EL (cell line): ENCODE measurements at regions not wholly inside any gene's neighbourhood (a gene's known extent, or its start where the extent isn't known, plus 50 kb on each side); places are given as distances from the start of the nearest gene placed in this dataset.
A peak's percentile ranks its signal among the peaks of the same experiment; 100 is the strongest.
"Not testable (repeated sequence)": the region's sequence is repeated elsewhere in the genome, so short reads cannot be mapped to it uniquely, and the experiment has no call there.

Source experiments
- DNase-seq: peaks from one replicate; pipeline ENCODE4 v3.0.0-alpha.2; 2016

GRCh38 chr1:118291661-118292060, 106.6 kb upstream of the SPAG17 start:
- no peak for DNase-seq

- DNase-seq = no peak
Measured at GRCh38 chr1:118290571-118290970, 105.5 kb upstream of the SPAG17 start.

DNA sequence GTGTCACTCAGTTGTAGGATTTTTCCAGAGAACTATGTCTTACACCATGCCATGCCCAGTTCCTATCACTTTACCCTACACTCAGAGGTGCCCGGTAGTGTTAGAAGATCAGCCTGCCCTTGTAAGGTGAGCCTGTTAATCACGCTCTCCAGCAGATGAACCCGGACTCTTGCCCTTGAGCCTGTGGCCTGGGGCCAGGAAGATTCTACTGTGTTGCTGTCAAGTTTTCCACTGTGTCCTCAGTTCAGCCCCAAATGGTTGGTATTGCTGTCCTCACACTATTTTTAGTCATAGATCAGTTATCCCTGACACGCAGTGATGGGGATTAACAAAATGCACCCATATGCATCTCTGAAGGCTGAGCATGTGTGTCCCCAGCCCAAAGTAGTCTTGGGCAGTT, 105.0 kb upstream of the SPAG17 start:
- DNase-seq = no peak

GRCh38 chr1:118280656-118281055, 95.6 kb upstream of the SPAG17 start:
- DNase-seq = not testable (repeated sequence)

- DNase-seq = no peak
Measured at GRCh38 chr1:118275472-118276115, 90.6 kb upstream of the SPAG17 start.

- DNase-seq = no peak
Measured at GRCh38 chr1:118272884-118273283, 87.9 kb upstream of the SPAG17 start.

DNA sequence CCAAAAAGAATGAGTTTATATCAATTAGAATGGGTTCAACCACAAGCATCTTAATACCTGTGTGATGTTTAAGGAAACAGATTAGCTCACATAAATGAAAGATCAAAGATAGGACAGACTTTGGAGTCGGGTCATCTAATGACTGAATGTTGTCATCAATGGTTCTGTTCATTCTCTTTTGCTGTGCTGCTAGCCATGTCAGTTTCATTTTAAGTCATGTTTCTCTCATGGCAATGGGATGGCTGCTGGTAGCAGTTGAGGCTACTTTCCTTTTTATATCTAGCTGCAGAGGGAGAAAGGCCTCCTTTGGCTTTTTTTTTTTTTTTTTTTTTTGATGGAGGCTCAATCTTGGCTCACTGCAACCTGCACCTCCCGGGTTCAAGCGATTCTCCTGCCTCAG, 86.9 kb upstream of the SPAG17 start:
- DNase-seq = no peak

DNA sequence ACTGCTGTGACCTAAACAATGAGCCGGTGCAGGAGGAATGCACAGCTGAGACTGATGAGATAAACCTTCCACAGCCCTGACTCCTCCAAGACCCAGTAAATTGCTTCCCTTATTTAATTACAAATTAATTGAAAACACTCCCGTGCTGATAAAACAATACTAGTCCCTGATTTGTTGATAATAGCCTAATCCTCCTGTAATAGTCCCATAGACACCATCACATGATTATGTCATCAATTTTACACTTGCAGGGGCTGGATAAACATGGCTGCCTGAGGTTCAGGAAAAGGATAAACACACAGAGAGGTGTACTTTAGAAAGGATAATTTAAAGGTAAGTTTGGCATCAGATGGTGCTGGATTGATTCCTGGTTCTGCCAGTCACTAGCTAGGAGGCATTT, 84.6 kb upstream of the SPAG17 start:
- DNase-seq = no peak

GRCh38 chr1:118266436-118266835, 81.4 kb upstream of the SPAG17 start:
- no peak for DNase-seq

DNA sequence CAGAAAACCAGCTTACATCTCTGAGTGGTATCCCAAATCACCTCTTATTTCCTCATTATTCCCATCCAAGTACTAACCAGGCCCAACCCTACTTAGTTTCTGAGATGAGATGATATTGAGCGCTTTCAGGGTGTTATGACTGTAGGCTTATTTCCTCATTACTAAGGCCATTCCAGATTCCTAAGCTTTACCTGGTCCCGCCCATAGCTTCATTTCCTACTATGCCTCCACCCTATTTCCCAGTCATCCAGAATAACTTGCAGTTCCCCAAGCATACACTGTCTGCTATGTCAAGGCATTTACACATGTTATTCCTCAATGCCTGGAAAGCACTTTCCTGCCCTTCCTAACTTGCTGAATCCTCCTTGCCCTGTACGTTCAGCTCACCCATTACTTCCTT, 79.3 kb upstream of the SPAG17 start:
- DNase-seq = no peak

GRCh38 chr1:118262865-118263264, 77.8 kb upstream of the SPAG17 start:
- DNase-seq = no peak

DNA sequence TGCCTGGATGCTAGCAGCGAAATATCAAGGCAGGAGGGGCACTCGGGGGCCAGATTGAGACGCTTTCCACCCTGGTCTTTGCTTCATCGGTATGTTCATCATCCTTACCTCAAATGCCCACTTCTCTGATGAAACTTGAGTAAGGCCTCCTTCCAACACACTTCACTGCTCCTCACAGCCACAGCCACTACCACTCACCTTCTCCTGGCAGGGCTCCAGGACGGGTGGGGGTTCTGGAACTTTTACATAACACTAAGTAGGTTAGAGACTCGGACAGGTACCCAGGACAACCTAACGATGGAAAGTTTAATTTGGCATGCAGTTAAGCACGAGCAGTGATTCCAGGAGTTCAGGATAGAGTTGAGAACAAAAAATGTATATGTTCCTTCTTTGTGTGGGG, 73.9 kb upstream of the SPAG17 start:
- DNase-seq = no peak

- DNase-seq = no peak
Measured at GRCh38 chr1:118257946-118258345, 72.9 kb upstream of the SPAG17 start.

GRCh38 chr1:118254491-118255425, 69.7 kb upstream of the SPAG17 start:
- DNase-seq = peak; percentile 22

DNA sequence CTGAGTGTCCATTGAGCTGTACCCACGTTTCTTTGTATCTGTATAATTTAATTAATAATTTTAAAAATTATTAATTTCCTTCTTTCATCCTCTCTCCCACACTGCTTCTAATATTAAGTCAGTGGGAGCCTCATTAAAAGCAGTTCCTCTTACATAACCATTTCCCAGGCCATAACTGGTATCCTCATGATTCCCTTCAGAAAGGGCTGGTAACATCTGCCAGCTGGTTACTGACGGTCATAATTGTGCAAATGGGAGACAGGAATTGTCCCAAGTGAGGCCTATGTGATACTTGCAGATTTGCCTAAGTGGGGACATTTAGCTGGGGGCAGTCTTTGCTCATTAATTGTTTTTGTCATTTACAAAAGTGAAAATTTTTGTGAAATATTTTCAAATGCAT, 69.0 kb upstream of the SPAG17 start:
- no peak for DNase-seq

DNA sequence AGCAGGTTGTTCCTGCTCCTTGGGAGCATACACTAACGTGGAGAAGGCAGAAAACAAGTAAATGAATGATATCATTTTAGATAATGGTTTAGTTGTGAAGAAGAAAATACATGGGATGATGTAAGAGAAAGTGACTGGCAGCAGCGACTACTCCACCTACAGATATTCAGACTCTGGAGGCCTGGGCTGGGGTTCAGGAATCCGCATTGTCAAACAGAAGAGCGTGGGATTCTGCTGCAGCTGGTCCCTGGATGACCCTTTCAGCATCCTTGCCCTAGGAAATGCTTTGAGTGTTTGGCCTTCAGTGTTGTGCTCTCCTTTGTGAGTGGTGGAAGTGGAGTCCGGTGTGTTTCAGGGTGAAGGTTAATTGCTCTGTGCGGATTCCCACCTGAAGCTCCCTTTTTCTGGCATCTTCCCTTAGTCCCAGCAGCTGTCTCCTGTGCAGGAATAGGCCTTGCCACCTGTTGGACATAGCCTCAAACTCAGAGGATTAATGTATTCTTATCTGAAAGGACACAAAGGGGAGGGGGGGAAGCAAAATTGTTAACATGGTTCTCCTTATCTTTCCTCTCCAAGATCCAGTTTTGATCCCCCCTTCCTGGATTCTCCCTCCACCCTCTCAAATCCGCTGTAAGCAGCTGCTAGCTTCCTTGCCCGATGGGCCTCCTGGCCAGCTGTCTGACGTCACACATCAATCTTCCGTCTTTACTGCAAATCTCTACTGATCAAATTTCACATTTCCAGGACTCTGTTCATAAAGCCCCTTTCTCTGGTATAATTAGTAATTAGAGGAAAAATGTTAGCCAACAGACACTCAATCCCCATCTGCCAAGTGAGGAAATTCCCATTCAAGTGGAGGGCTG, 68.3 kb upstream of the SPAG17 start:
- DNase-seq = no peak

- no peak for DNase-seq
Measured at GRCh38 chr1:118252624-118253023, 67.6 kb upstream of the SPAG17 start.

- DNase-seq = no peak
Measured at GRCh38 chr1:118250232-118250631, 65.2 kb upstream of the SPAG17 start.

- no peak for DNase-seq
Measured at GRCh38 chr1:118249641-118250040, 64.6 kb upstream of the SPAG17 start.

DNA sequence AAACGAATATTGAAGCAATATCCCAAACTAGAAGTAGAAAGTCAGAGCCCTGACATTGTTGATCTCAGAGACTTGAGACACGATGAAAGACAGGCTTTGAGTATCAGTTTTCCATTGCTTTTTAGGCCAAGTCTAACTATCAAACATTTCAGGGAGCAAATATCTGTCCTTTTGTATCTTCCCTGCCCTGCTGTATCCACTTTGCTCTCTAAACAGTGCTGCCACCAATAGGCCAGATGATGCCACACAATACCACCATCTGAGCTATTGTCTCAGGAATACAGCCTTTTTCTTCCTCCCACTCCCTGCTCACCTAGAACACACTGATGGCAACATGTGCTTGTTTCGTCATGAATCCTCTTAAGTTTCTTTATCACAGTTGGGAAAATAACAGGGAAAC, 62.6 kb upstream of the SPAG17 start:
- peak; percentile 16 for DNase-seq

DNA sequence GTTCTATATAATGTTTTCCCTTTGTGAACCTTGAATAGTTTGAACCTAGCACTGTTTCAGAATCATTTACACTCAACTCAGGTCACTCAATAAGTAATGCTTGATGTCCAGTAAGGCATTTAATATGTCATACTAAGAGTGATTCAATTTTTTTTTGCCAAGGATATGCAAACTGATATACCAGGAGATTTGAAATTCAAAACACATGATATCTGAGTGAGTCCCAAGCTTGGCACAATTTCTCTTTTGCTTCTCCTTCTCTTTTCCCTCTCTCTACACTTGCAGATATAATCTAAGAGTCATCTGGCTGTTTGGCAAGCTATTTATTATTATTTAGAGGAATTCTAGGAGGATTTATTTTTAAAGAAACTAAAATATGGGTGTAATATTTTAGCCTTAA, 61.6 kb upstream of the SPAG17 start:
- DNase-seq = no peak

- DNase-seq = no peak
Measured at GRCh38 chr1:118244194-118244593, 59.2 kb upstream of the SPAG17 start.

GRCh38 chr1:118243269-118243668, 58.2 kb upstream of the SPAG17 start:
- no peak for DNase-seq
